ENCODE measurements at regions not wholly inside any gene's neighbourhood (a gene's known extent, or its start where the extent isn't known, plus 50 kb on each side); places are given as distances from the start of the nearest gene placed in this dataset.

DNA sequence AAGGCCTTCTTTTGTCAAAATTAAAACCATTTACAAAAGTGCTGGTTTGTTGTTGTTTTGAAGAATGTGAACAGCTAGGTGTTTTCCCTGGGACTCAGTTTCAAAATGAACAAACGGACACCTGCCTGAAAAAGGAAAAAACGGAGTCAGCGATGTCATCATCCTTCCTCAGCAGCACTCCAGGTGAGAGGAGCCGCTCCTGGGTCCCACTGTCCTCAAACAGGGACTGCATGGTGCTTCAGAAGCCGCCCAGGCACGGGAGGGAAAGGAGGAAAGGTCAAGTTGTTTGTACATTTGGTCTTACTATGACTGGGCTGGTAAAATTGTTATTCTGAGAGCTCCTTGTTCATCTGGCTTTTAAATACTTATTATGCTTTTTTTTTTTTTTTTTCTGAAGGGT, 69.0 kb upstream of the ZSWIM6 start:
- Histone ChIP-seq H3K27me3 (no peaks in the 10 kb centered on the region), H3K9me3 (no peaks in the 10 kb centered on the region), H3K27ac (no peak overlapping the region), H3K4me1 (no peaks in the 10 kb centered on the region), H3K4me3 (no peak overlapping the region), H3K36me3 (no peaks in the 10 kb centered on the region)
- TF ChIP-seq EP300 (IDR thresholded peaks at IDR 0.05; ENCODE audit: low read depth) (no peak), POLR2AphosphoS5 (IDR thresholded peaks at IDR 0.05) (no peak), POLR2A (IDR thresholded peaks at IDR 0.05) (no peak)
- TF ChIP-seq, protein P1, sequence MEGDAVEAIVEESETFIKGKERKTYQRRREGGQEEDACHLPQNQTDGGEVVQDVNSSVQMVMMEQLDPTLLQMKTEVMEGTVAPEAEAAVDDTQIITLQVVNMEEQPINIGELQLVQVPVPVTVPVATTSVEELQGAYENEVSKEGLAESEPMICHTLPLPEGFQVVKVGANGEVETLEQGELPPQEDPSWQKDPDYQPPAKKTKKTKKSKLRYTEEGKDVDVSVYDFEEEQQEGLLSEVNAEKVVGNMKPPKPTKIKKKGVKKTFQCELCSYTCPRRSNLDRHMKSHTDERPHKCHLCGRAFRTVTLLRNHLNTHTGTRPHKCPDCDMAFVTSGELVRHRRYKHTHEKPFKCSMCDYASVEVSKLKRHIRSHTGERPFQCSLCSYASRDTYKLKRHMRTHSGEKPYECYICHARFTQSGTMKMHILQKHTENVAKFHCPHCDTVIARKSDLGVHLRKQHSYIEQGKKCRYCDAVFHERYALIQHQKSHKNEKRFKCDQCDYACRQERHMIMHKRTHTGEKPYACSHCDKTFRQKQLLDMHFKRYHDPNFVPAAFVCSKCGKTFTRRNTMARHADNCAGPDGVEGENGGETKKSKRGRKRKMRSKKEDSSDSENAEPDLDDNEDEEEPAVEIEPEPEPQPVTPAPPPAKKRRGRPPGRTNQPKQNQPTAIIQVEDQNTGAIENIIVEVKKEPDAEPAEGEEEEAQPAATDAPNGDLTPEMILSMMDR (IDR thresholded peaks at IDR 0.05): no peak
- intact Hi-C loops (cut with DNase I; ENCODE audit: low total_unique reads): no loop called here
- no peak for DNase-seq
- 55 to 80% methylated on average over 1 to 6 of the region's 6 CpGs for WGBS, 2 donors (ENCODE audit: low coverage in 1 of 2)
- in situ Hi-C loops (cut with MboI; ENCODE audit: low pct_ligation_motif_present in 1 of 4, low pct_unique_long_range_greater_than_20kb in 1 of 4, low sequenced_read_pairs in 3 of 4): no loop called here

DNA sequence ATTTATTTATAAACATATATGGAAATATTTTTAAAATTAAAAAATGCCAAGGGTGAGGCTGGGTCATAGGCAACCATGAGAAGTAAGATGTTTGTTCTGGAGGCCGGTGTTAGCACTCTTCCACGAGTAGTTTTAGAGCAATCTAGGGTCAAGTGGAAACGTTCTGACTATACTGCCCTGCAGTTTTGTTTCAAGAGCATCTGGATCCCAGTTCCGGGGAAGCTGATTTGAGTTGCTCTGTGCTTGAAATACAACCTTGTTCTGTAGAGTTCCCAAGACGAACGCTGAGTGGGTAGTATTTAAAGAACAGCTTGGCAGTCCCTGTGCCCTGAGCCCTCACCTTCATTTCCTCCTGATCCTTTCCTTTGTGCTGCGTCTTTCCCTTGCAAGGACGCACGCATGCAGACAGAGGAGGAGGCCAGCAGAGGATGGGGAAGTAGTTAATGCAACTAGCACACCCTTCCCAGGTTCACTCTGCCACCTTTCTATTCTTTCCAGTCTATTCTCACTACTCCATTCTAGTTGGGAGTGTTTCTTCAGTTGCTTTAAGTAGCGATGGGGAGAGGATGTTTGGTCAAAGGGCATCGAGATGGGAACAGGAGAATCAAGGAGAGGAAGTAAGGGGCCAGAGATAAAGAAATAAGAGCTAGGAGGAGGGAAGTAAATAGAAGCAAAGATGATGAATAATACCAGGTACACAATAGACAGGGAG, 68.3 kb upstream of the ZSWIM6 start:
- no peak overlapping the region for H3K27ac ChIP-seq
- 53 to 59% methylated on average over 6 to 11 of the region's 11 CpGs for WGBS, 2 donors (ENCODE audit: low coverage in 1 of 2)
- TF ChIP-seq POLR2AphosphoS5 (IDR thresholded peaks at IDR 0.05) (no peak), EP300 (IDR thresholded peaks at IDR 0.05; ENCODE audit: low read depth) (no peak), POLR2A (IDR thresholded peaks at IDR 0.05) (no peak)
- TF ChIP-seq, protein P1 (IDR thresholded peaks at IDR 0.05): no peak

GRCh38 chr5:61264273-61264661, 67.8 kb upstream of the ZSWIM6 start:
- 58 to 68% methylated on average over 4 of the region's 4 CpGs for WGBS, 2 donors (ENCODE audit: low coverage in 1 of 2)
- no peak overlapping the region for H3K27ac ChIP-seq
- intact Hi-C loops (cut with DNase I; ENCODE audit: low total_unique reads) (no loop called here), in situ Hi-C loops (cut with MboI; ENCODE audit: low pct_ligation_motif_present in 1 of 4, low pct_unique_long_range_greater_than_20kb in 1 of 4, low sequenced_read_pairs in 3 of 4) (no loop called here)
- TF ChIP-seq EP300 (IDR thresholded peaks at IDR 0.05; ENCODE audit: low read depth): no peak
- TF ChIP-seq POLR2A (IDR thresholded peaks at IDR 0.05): no peak
- TF ChIP-seq, protein P1 (IDR thresholded peaks at IDR 0.05): no peak
- no peak for TF ChIP-seq POLR2AphosphoS5 (IDR thresholded peaks at IDR 0.05)
- no peaks in the 10 kb centered on the region for H3K27me3 ChIP-seq
- H3K4me1 ChIP-seq: no peaks in the 10 kb centered on the region
- no peak for DNase-seq
- no peak overlapping the region for H3K4me3 ChIP-seq
- no peaks in the 10 kb centered on the region for H3K36me3 ChIP-seq
- no peaks in the 10 kb centered on the region for H3K9me3 ChIP-seq

More for the DNA sequence above, 68.3 kb upstream of the ZSWIM6 start:
- H3K4me3 ChIP-seq: no peak overlapping the region
- in situ Hi-C loops (cut with MboI; ENCODE audit: low pct_ligation_motif_present in 1 of 4, low pct_unique_long_range_greater_than_20kb in 1 of 4, low sequenced_read_pairs in 3 of 4): no loop called here
- no peaks in the 10 kb centered on the region for H3K27me3 ChIP-seq
- DNase-seq: no peak
- no peaks in the 10 kb centered on the region for H3K36me3 ChIP-seq
- no peaks in the 10 kb centered on the region for H3K9me3 ChIP-seq
- intact Hi-C loops (cut with DNase I; ENCODE audit: low total_unique reads): no loop called here
- no peaks in the 10 kb centered on the region for H3K4me1 ChIP-seq

DNA sequence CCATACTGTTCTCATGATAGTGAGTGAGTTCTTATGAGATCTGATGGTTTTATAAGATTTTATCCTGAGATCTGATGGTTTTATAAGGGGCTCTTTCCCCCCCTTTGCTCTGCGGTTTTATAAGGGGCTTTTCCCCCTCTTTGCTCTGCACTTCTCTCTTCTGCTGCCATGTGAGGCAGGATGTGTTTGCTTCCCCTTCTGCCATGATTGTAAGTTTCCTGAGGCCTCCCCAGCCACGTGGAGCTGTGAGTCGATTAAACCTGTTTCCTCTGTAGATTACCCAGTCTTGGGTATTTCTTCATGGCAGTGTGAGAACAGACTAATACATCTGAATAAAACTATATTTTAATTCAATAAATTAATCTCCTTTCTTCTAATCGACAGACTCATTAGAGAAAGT, 64.9 kb upstream of the ZSWIM6 start:
- 59 to 69% methylated on average over 4 of the region's 4 CpGs for WGBS, 2 donors (ENCODE audit: low coverage in 1 of 2)
- in situ Hi-C loops (cut with MboI; ENCODE audit: low pct_ligation_motif_present in 1 of 4, low pct_unique_long_range_greater_than_20kb in 1 of 4, low sequenced_read_pairs in 3 of 4) (no loop called here), intact Hi-C loops (cut with DNase I; ENCODE audit: low total_unique reads) (no loop called here)
- DNase-seq: no peak
- no peak overlapping the region for H3K4me3 ChIP-seq
- no peaks in the 10 kb centered on the region for H3K27me3 ChIP-seq
- TF ChIP-seq, protein P1 (IDR thresholded peaks at IDR 0.05): no peak
- TF ChIP-seq POLR2AphosphoS5 (IDR thresholded peaks at IDR 0.05) (no peak), EP300 (IDR thresholded peaks at IDR 0.05; ENCODE audit: low read depth) (no peak), POLR2A (IDR thresholded peaks at IDR 0.05) (no peak)
- H3K9me3 ChIP-seq: no peaks in the 10 kb centered on the region
- no peaks in the 10 kb centered on the region for H3K4me1 ChIP-seq
- H3K36me3 ChIP-seq: no peaks in the 10 kb centered on the region
- no peak overlapping the region for H3K27ac ChIP-seq

All from transverse colon (tissue), 4 donors.